Fibroblast of the aortic adventitia (primary cell): ENCODE measurements at regions not wholly inside any gene's neighbourhood (a gene's known extent, or its start where the extent isn't known, plus 50 kb on each side); places are given as distances from the start of the nearest gene placed in this dataset.
A peak's percentile ranks its signal among the peaks of the same experiment; 100 is the strongest.

Experiments
- DNase-seq: peaks from one replicate; pipeline ENCODE4 v3.0.0-alpha.2; 2010; ENCODE audit warnings: low read depth
- H3K4me3 ChIP-seq: 2 replicates; pipeline ENCODE4 v1.5.1; 2011; ENCODE audit warnings: low read depth, mild to moderate bottlenecking, control low read depth, low read length, moderate library complexity
- CTCF ChIP-seq: IDR thresholded peaks from 2 replicates; pipeline ENCODE4 v1.5.1; 2011; ENCODE audit warnings: mild to moderate bottlenecking, low read length, control low read depth, inconsistent platforms; ENCODE audit not compliant: insufficient read depth

- no peak overlapping the region for H3K4me3 ChIP-seq
- no peak for TF ChIP-seq CTCF
- no peak for DNase-seq
Measured at GRCh38 chr5:71877511-71877910, 158.4 kb downstream of the CARTPT start.

- no peak overlapping the region for H3K4me3 ChIP-seq
- no peak for DNase-seq
- no peak for TF ChIP-seq CTCF
Measured at GRCh38 chr5:71880536-71880935, 161.5 kb downstream of the CARTPT start.

- TF ChIP-seq CTCF: no peak
- peak; percentile 44 for DNase-seq
- no peak overlapping the region for H3K4me3 ChIP-seq
Measured at GRCh38 chr5:71882826-71883741, 164.0 kb downstream of the CARTPT start.

GRCh38 chr5:71883742-71884103 lies 164.6 kb downstream of the CARTPT start:
- no peak for TF ChIP-seq CTCF
- DNase-seq: peak; percentile 50
- no peak overlapping the region for H3K4me3 ChIP-seq

GRCh38 chr5:71884926-71885325 lies 165.9 kb downstream of the CARTPT start:
- DNase-seq: no peak
- TF ChIP-seq CTCF: no peak
- H3K4me3 ChIP-seq: no peak overlapping the region

GRCh38 chr5:71886406-71886805 lies 167.3 kb downstream of the CARTPT start:
- DNase-seq: no peak
- H3K4me3 ChIP-seq: no peak overlapping the region
- TF ChIP-seq CTCF: no peak

GRCh38 chr5:71887680-71888079 lies 168.6 kb downstream of the CARTPT start:
- TF ChIP-seq CTCF: no peak
- H3K4me3 ChIP-seq: peak overlapping the region; percentile 26
- peak; percentile 93 for DNase-seq
